ENCODE measurements at regions not wholly inside any gene's neighbourhood (a gene's known extent, or its start where the extent isn't known, plus 50 kb on each side); places are given as distances from the start of the nearest gene placed in this dataset.
A peak's percentile ranks its signal among the peaks of the same experiment; 100 is the strongest.

- Histone ChIP-seq H3K27ac (ENCODE audit: extremely low read depth, low read depth, low read length) (peak overlapping the region; percentile 17; the same call in 1 of the 3 replicates), H3K27me3 (ENCODE audit: control insufficient read depth in 2 of 2, insufficient read depth in 2 of 2, low read length in 2 of 2) (no peaks in the 10 kb centered on the region), H3K4me1 (replicated peaks in 1 of 2; ENCODE audit: control insufficient read depth in 2 of 2, insufficient read depth in 2 of 2, low read length in 2 of 2) (no peaks in the 10 kb centered on the region), H3K36me3 (ENCODE audit: control insufficient read depth, insufficient read depth, low read length) (no peaks in the 10 kb centered on the region), H3K79me2 (ENCODE audit: control insufficient read depth, insufficient read depth, low read length) (no peaks in the 10 kb centered on the region), H2AFZ (ENCODE audit: low read depth, low read length) (no peak overlapping the region; the same call in 1 of the 2 replicates), H3K9me1 (ENCODE audit: control insufficient read depth, insufficient read depth, low read length) (no peaks in the 10 kb centered on the region), H3K9me3 (replicated peaks; ENCODE audit: control insufficient read depth, insufficient read depth, low read depth, low read length) (no peaks in the 10 kb centered on the region), H3K4me2 (ENCODE audit: insufficient read depth, low read length) (no peak overlapping the region), H4K20me1 (replicated peaks; ENCODE audit: control insufficient read depth, insufficient read depth, low read length) (no peaks in the 10 kb centered on the region), H3K9ac (ENCODE audit: insufficient read depth in 1 of 2, low read depth in 2 of 2, low read length in 2 of 2) (no peak overlapping the region), H3K4me3 (no peak overlapping the region)
- BruUV-seq (replicated peaks), result no TSS peak
- 6% methylated on average over 5 of the region's 5 CpGs for WGBS (ENCODE audit: insufficient coverage, low coverage, missing lambda C conversion rate)
- no peak for FAIRE-seq
- ChIA-PET POLR2A (no interaction called here), CTCF (ENCODE audit: low intra/inter-chr PET ratio) (interaction anchor here (0.7 kb wide), 1 partner anchor 115 kb away, joined by 3 read pairs; no protein-coding TSS in a partner anchor)
- in situ Hi-C loops (cut with MboI) (no loop called here), intact Hi-C loops (cut with micrococcal nuclease) (no loop called here)
- no peak for DNase-seq (ENCODE audit: extremely low read depth in 1 of 4, low spot score in 3 of 4)
- TF ChIP-seq LCOR (CRISPR knock-in tag; IDR thresholded peaks at IDR 0.05) (no peak), MAFF (IDR thresholded peaks at IDR 0.05; ENCODE audit: low read length) (no peak)
- peak; percentile 57; the same call in 2 of the 3 replicates for ATAC-seq
These were observed 1405.1 kb upstream of the EYS start for GRCh38 chr6:67112120-67112519.

- in situ Hi-C loops (cut with MboI) (no loop called here), intact Hi-C loops (cut with micrococcal nuclease) (no loop called here)
- Histone ChIP-seq H3K27ac (ENCODE audit: extremely low read depth, low read depth, low read length) (no peak overlapping the region), H3K27me3 (ENCODE audit: control insufficient read depth in 2 of 2, insufficient read depth in 2 of 2, low read length in 2 of 2) (no peaks in the 10 kb centered on the region), H3K4me2 (ENCODE audit: insufficient read depth, low read length) (no peak overlapping the region), H3K79me2 (ENCODE audit: control insufficient read depth, insufficient read depth, low read length) (no peaks in the 10 kb centered on the region), H3K9ac (ENCODE audit: insufficient read depth in 1 of 2, low read depth in 2 of 2, low read length in 2 of 2) (no peak overlapping the region), H3K9me3 (replicated peaks; ENCODE audit: control insufficient read depth, insufficient read depth, low read depth, low read length) (no peaks in the 10 kb centered on the region), H3K4me1 (replicated peaks in 1 of 2; ENCODE audit: control insufficient read depth in 2 of 2, insufficient read depth in 2 of 2, low read length in 2 of 2) (no peaks in the 10 kb centered on the region), H3K36me3 (ENCODE audit: control insufficient read depth, insufficient read depth, low read length) (no peaks in the 10 kb centered on the region), H4K20me1 (replicated peaks; ENCODE audit: control insufficient read depth, insufficient read depth, low read length) (no peaks in the 10 kb centered on the region), H3K4me3 (no peak overlapping the region), H2AFZ (ENCODE audit: low read depth, low read length) (no peak overlapping the region), H3K9me1 (ENCODE audit: control insufficient read depth, insufficient read depth, low read length) (no peaks in the 10 kb centered on the region)
- no peak for ATAC-seq
- no peak for FAIRE-seq
- POLR2A ChIA-PET, result no interaction called here
- CTCF ChIA-PET (ENCODE audit: low intra/inter-chr PET ratio), result no interaction called here
- DNase-seq (ENCODE audit: extremely low read depth in 1 of 4, low spot score in 3 of 4), result no peak
- WGBS (ENCODE audit: insufficient coverage, low coverage, missing lambda C conversion rate), result 6% methylated on average over 1 of the region's 1 CpG
- no TSS peak for BruUV-seq (replicated peaks)
- TF ChIP-seq MTA3 (IDR thresholded peaks at IDR 0.05; ENCODE audit: borderline replicate concordance) (no peak), CEBPG (CRISPR knock-in tag; IDR thresholded peaks at IDR 0.05) (no peak), CEBPG (tag; conservative IDR thresholded peaks at IDR 0.05 in 1 of 2, IDR thresholded peaks at IDR 0.05 in 1 of 2) (peak; percentile 34 to 86; a peak in 3 of 4 replicates), NCOA2 (IDR thresholded peaks at IDR 0.05; ENCODE audit: partially characterized antibody in 2 of 2) (no peak), ZNF740 (CRISPR knock-in tag; IDR thresholded peaks at IDR 0.05) (no peak), ZNF740 (tag; IDR thresholded peaks at IDR 0.05) (no peak), ZNF431 (CRISPR knock-in tag; IDR thresholded peaks at IDR 0.05) (no peak), MAFK (IDR thresholded peaks at IDR 0.05; ENCODE audit: low read length) (no peak)
- TF ChIP-seq, protein P1, sequence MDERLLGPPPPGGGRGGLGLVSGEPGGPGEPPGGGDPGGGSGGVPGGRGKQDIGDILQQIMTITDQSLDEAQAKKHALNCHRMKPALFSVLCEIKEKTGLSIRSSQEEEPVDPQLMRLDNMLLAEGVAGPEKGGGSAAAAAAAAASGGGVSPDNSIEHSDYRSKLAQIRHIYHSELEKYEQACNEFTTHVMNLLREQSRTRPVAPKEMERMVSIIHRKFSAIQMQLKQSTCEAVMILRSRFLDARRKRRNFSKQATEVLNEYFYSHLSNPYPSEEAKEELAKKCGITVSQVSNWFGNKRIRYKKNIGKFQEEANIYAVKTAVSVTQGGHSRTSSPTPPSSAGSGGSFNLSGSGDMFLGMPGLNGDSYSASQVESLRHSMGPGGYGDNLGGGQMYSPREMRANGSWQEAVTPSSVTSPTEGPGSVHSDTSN (CRISPR knock-in tag; IDR thresholded peaks at IDR 0.05; ENCODE audit: low read depth), result no peak
- TF ChIP-seq, protein P1 (tag; conservative IDR thresholded peaks at IDR 0.05; ENCODE audit: low read depth), result no peak
- TF ChIP-seq, protein P2, sequence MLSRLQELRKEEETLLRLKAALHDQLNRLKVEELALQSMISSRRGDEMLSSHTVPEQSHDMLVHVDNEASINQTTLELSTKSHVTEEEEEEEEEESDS (CRISPR knock-in tag; IDR thresholded peaks at IDR 0.05), result no peak
These were observed 1395.7 kb upstream of the EYS start for GRCh38 chr6:67102743-67103142.

Measured in K562 (cell line).